A549 (cell line): ENCODE measurements at regions not wholly inside any gene's neighbourhood (a gene's known extent, or its start where the extent isn't known, plus 50 kb on each side); places are given as distances from the start of the nearest gene placed in this dataset.
"Not testable (repeated sequence)": the region's sequence is repeated elsewhere in the genome, so short reads cannot be mapped to it uniquely, and the experiment has no call there.

Source experiments
- ATAC-seq, 2 experiments: fragments of 200-7000 bp in 1 of 2; fragments of >200 bp in 1 of 2; cut with Nextera tagmentation in 1 of 2; cut with Tn5 transposase in 1 of 2; 3 replicates each; pipeline versions ENCODE4 v1.8.0 to v1.9.1; 2018 to 2020; ENCODE audit warnings: mild to moderate bottlenecking in 1 of 2, moderate library complexity in 1 of 2
- CTCF ChIA-PET: fragments of 300-600 bp; sonication (Branson Sonifier 250); formaldehyde crosslinking; extraction: SDS; loops from one replicate; lab custom pipeline; 2021; ENCODE audit warnings: antibody characterized with exemption, inconsistent platforms; lab: Yijun Ruan, JAX
- POLR2A ChIA-PET: fragments of 350-600 bp; formaldehyde crosslinking; extraction: SDS; loops from one replicate; lab custom pipeline; 2021; ENCODE audit warnings: antibody characterized with exemption, inconsistent platforms; lab: Yijun Ruan, JAX
- DNase-seq, 2 experiments: peaks; one replicate each; pipeline versions ENCODE4 v3.0.0 to v3.0.0-alpha.2; 2011 to 2016; ENCODE audit warnings: low read depth in 1 of 2, low spot score in 1 of 2
- FAIRE-seq: peaks from 2 replicates; lab custom pipeline; 2011; peaks lifted over from hg19 to GRCh38; lab: Jason Lieb, UNC
- H3K27ac ChIP-seq, 2 experiments: fragments of >200 bp; sonication (Bioruptor Twin); formaldehyde crosslinking; 3 replicates each; pipeline ENCODE4 v1.5.1; 2016 to 2017
- H3K4me1 ChIP-seq: fragments of >200 bp; sonication (Bioruptor Twin); formaldehyde crosslinking; 3 replicates; pipeline ENCODE4 v1.6.1; 2016
- H3K4me2 ChIP-seq: fragments of >200 bp; sonication (Bioruptor Twin); formaldehyde crosslinking; 3 replicates; pipeline ENCODE4 v1.6.1; 2016
- H3K4me3 ChIP-seq: fragments of >200 bp; sonication (Bioruptor Twin); formaldehyde crosslinking; 3 replicates; pipeline ENCODE4 v1.5.1; 2016
- H3K9me3 ChIP-seq: fragments of >200 bp; sonication (Bioruptor Twin); formaldehyde crosslinking; 3 replicates; pipeline ENCODE4 v1.6.1; 2016
- BCL3 ChIP-seq: fragments of >200 bp; sonication (Bioruptor Twin); formaldehyde crosslinking; IDR thresholded peaks from 3 replicates; pipeline ENCODE4 v1.6.1; 2016
- BHLHE40 ChIP-seq: IDR thresholded peaks from 2 replicates; pipeline ENCODE4 v1.6.1; 2012; ENCODE audit warnings: low read depth, low read length, inconsistent platforms
- CBX2 ChIP-seq: fragments of 200-600 bp; sonication (generic); IDR thresholded peaks from 2 replicates; pipeline ENCODE4 v1.6.1; 2016; ENCODE audit warnings: low read depth, mild to moderate bottlenecking, borderline replicate concordance
- CEBPB ChIP-seq, 2 experiments: fragments of >200 bp in 1 of 2; sonication (Bioruptor Twin) in 1 of 2; formaldehyde crosslinking in 1 of 2; IDR thresholded peaks; 2 replicates each; pipeline ENCODE4 v1.6.1; 2012 to 2016
- CHD2 ChIP-seq: fragments of 150-350 bp; IDR thresholded peaks from 2 replicates; pipeline ENCODE4 v1.6.1; 2014; ENCODE audit warnings: low read length; ENCODE audit not compliant: partially characterized antibody
- EHF ChIP-seq: fragments of 250-450 bp; sonication (Bioruptor Pico); IDR thresholded peaks from 2 replicates; pipeline ENCODE4 v1.5.0; 2020; ENCODE audit warnings: mild to moderate bottlenecking
- EP300 ChIP-seq, 2 experiments: fragments of >200 bp; sonication (Bioruptor Twin); formaldehyde crosslinking; IDR thresholded peaks; 2 replicates in 1 of 2; 3 replicates in 1 of 2; pipeline ENCODE4 v1.6.1; 2016 to 2017
- FOSL2 ChIP-seq, 2 experiments: fragments of 450-650 bp in 1 of 2; fragments of >200 bp in 1 of 2; sonication (Bioruptor Twin) in 1 of 2; formaldehyde crosslinking; IDR thresholded peaks; 2 replicates each; pipeline versions ENCODE4 v1.5.0 to v1.6.1; 2016 to 2020; ENCODE audit warnings: mild to moderate bottlenecking in 1 of 2, moderate library complexity in 1 of 2
- GATA3 ChIP-seq: IDR thresholded peaks from 2 replicates; pipeline ENCODE4 v1.6.1; 2012; ENCODE audit warnings: borderline replicate concordance
- HEYL ChIP-seq: fragments of 250-450 bp; sonication (Bioruptor Pico); IDR thresholded peaks from 2 replicates; pipeline ENCODE4 v1.8.0; 2021; ENCODE audit warnings: mild to moderate bottlenecking, moderate library complexity
- HOXB13 ChIP-seq: fragments of 250-450 bp; sonication (Bioruptor Pico); IDR thresholded peaks from 2 replicates; pipeline ENCODE4 v1.5.0; 2020; ENCODE audit warnings: low read depth, mild to moderate bottlenecking, moderate library complexity
- JUN ChIP-seq, 2 experiments: fragments of >200 bp; sonication (Bioruptor Twin); formaldehyde crosslinking; IDR thresholded peaks; 2 replicates in 1 of 2; 3 replicates in 1 of 2; pipeline ENCODE4 v1.6.1; 2016 to 2017
- KDM5A ChIP-seq: fragments of 200-600 bp; sonication (generic); IDR thresholded peaks from 2 replicates; pipeline ENCODE4 v1.6.1; 2016; ENCODE audit warnings: antibody characterized with exemption, mild to moderate bottlenecking
- NFE2L2 ChIP-seq: fragments of 150-350 bp; conservative IDR thresholded peaks from 2 replicates; pipeline ENCODE4 v1.6.1; 2014; ENCODE audit warnings: low read length
- RARB ChIP-seq: fragments of 250-450 bp; sonication (Bioruptor Pico); IDR thresholded peaks from 2 replicates; pipeline ENCODE4 v1.8.0; 2021; ENCODE audit warnings: mild to moderate bottlenecking, moderate library complexity
- RFX5 ChIP-seq: fragments of 450-650 bp; IDR thresholded peaks from 2 replicates; pipeline ENCODE4 v1.7.1; 2014; ENCODE audit warnings: antibody characterized with exemption, mild to moderate bottlenecking, moderate library complexity
- USF2 ChIP-seq: fragments of 450-650 bp; IDR thresholded peaks from 2 replicates; pipeline ENCODE4 v1.6.1; 2014; ENCODE audit warnings: antibody characterized with exemption
- ZSCAN20 ChIP-seq: fragments of 250-450 bp; sonication (Bioruptor Pico); IDR thresholded peaks from 2 replicates; pipeline ENCODE4 v1.8.0; 2022; ENCODE audit warnings: mild to moderate bottlenecking, moderate library complexity
- WGBS: methylation state at CpG from one replicate; pipeline ENCODE4 v1.1.6; 2017; ENCODE audit errors: missing lambda C conversion rate; 5-methylcytosine and 5-hydroxymethylcytosine counted together

GRCh38 chr3:75327453-75327852 lies 336.7 kb upstream of the FRG2C start:
- H3K4me1 ChIP-seq = no peaks in the 10 kb centered on the region
- DNase-seq = no peak
- H3K9me3 ChIP-seq = no peaks in the 10 kb centered on the region
- FAIRE-seq = no peak
- WGBS = 6% methylated on average over 9 of the region's 9 CpGs
- ChIA-PET POLR2A (no interaction called here), CTCF (no interaction called here)
- no peak for TF ChIP-seq BCL3
- no peak for TF ChIP-seq GATA3
- TF ChIP-seq EP300 (IDR thresholded peaks at IDR 0.05) = no peak
- TF ChIP-seq EHF = no peak
- TF ChIP-seq KDM5A = no peak
- no peak for TF ChIP-seq JUN (IDR thresholded peaks at IDR 0.05)
- no peak for TF ChIP-seq BHLHE40
- H3K4me3 ChIP-seq = no peak overlapping the region
- ATAC-seq = no peak
- H3K4me2 ChIP-seq = no peak overlapping the region
- H3K27ac ChIP-seq = no peak overlapping the region

- POLR2A ChIA-PET = no interaction called here
- CTCF ChIA-PET = interaction anchor here (0.8 kb wide), 1 partner anchor 24 kb away, joined by 3 read pairs; no protein-coding TSS in a partner anchor
- H3K4me3 ChIP-seq = no peak overlapping the region
- no peak for ATAC-seq
- H3K4me1 ChIP-seq = no peaks in the 10 kb centered on the region
- no peak for FAIRE-seq
- 6% methylated on average over 3 of the region's 4 CpGs for WGBS
- H3K9me3 ChIP-seq = no peaks in the 10 kb centered on the region
- no peak overlapping the region for H3K27ac ChIP-seq
- DNase-seq = no peak
- no peak for TF ChIP-seq BCL3
- no peak for TF ChIP-seq USF2
- no peak for TF ChIP-seq FOSL2 (IDR thresholded peaks at IDR 0.05)
- TF ChIP-seq FOSL2 (CRISPR knock-in tag; IDR thresholded peaks at IDR 0.05) = no peak
- TF ChIP-seq HOXB13 (CRISPR knock-in tag) = no peak
- no peak for TF ChIP-seq RFX5
- TF ChIP-seq EP300 (IDR thresholded peaks at IDR 0.05) = no peak
- TF ChIP-seq CHD2 = no peak
- TF ChIP-seq RARB (CRISPR knock-in tag) = no peak
- TF ChIP-seq CBX2 = no peak
- TF ChIP-seq JUN (IDR thresholded peaks at IDR 0.05) = no peak
- TF ChIP-seq CEBPB (IDR thresholded peaks at IDR 0.05) = no peak
- no peak for TF ChIP-seq HEYL (CRISPR knock-in tag)
- no peak for TF ChIP-seq ZSCAN20 (CRISPR knock-in tag)
- TF ChIP-seq NFE2L2 = no peak
- TF ChIP-seq, all 56 proteins: peak for 0
- no peak overlapping the region for H3K4me2 ChIP-seq
Measured at GRCh38 chr3:75329476-75330097, 334.5 kb upstream of the FRG2C start.

- DNase-seq, H3K4me3 ChIP-seq, H3K4me2 ChIP-seq, H3K9me3 ChIP-seq, H3K27ac ChIP-seq, H3K4me1 ChIP-seq, POLR2A ChIA-PET, ATAC-seq, FAIRE-seq: not testable (repeated sequence)
- CTCF ChIA-PET = interaction anchor here (0.8 kb wide), 1 partner anchor 25 kb away, joined by 3 read pairs; no protein-coding TSS in a partner anchor
Measured at GRCh38 chr3:75330446-75330845, 333.7 kb upstream of the FRG2C start.

- CTCF ChIA-PET = interaction anchor here (1.2 kb wide), 1 partner anchor 272 kb away, joined by 3 read pairs; no protein-coding TSS in a partner anchor
- H3K9me3 ChIP-seq, H3K4me1 ChIP-seq, DNase-seq, H3K4me3 ChIP-seq, FAIRE-seq, ATAC-seq, H3K4me2 ChIP-seq, POLR2A ChIA-PET, H3K27ac ChIP-seq: not testable (repeated sequence)
- WGBS = no CpG with 5 or more reads among the region's 1 CpG
Measured at GRCh38 chr3:75332090-75332489, 332.0 kb upstream of the FRG2C start.
